ENCODE measurements at regions not wholly inside any gene's neighbourhood (a gene's known extent, or its start where the extent isn't known, plus 50 kb on each side); places are given as distances from the start of the nearest gene placed in this dataset.

DNA sequence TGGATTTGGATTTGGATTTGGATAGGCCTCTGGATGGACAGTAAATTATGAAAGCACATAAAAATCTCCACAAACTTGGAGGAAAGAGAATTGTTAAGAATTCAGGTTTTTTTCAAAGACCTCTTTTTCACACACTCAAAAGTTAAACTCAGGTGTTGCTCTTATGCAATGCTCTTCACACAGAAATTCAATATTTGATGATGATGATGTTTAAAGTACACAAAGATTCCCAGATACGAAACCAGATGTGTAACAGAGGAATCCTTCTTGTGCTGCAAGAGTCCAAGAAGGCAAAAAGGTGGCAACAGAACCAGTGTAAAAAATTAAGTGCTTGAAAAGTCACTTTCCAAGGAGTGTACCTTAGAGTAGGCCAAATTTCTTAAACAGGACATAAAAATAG lies 75.8 kb upstream of the SPATS2L start:
- TF ChIP-seq CTCF (conservative IDR thresholded peaks at IDR 0.05; ENCODE audit: low read length) (no peak), EZH2phosphoT487 (IDR thresholded peaks at IDR 0.05; ENCODE audit: borderline replicate concordance, low read depth, low read length) (no peak)

Data from OCI-LY7 (cell line).